HFF-Myc (cell line): ENCODE measurements at regions not wholly inside any gene's neighbourhood (a gene's known extent, or its start where the extent isn't known, plus 50 kb on each side); places are given as distances from the start of the nearest gene placed in this dataset.

Source experiments
- DNase-seq: peaks from one replicate; pipeline ENCODE4 v3.0.0-alpha.2; 2011; ENCODE audit warnings: low read depth; ENCODE audit errors: extremely low read depth
- H3K4me3 ChIP-seq: replicated peaks from 2 replicates; pipeline ENCODE4 v1.5.1; 2011; ENCODE audit warnings: low read depth, mild to moderate bottlenecking, control low read depth, low read length
- TF ChIP-seq, protein P1 (sequence below): IDR thresholded peaks from 2 replicates; pipeline ENCODE4 v1.5.1; 2012; ENCODE audit warnings: mild to moderate bottlenecking, low read depth, low read length, control low read depth; ENCODE audit errors: missing control alignments

DNA sequence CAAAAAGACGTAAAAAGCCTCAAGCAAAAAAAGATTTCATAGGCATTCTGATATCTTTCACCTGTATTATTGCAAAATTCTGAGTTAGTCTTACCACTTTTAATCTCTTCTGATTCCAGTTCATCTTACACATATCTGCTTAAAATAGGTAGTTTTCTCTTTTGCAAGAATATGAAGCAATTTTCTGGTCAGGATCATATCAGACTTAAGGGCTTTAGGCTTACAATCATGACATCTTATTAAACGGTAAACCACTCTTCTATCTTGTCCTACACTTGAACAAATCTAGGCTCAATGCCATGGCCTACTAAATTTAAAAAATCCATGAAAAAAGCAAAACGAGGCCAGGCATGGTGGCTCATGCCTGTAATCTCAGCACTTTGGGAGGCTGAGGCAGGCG, 50.1 kb upstream of the GAREM1 start:
- TF ChIP-seq, protein P1, sequence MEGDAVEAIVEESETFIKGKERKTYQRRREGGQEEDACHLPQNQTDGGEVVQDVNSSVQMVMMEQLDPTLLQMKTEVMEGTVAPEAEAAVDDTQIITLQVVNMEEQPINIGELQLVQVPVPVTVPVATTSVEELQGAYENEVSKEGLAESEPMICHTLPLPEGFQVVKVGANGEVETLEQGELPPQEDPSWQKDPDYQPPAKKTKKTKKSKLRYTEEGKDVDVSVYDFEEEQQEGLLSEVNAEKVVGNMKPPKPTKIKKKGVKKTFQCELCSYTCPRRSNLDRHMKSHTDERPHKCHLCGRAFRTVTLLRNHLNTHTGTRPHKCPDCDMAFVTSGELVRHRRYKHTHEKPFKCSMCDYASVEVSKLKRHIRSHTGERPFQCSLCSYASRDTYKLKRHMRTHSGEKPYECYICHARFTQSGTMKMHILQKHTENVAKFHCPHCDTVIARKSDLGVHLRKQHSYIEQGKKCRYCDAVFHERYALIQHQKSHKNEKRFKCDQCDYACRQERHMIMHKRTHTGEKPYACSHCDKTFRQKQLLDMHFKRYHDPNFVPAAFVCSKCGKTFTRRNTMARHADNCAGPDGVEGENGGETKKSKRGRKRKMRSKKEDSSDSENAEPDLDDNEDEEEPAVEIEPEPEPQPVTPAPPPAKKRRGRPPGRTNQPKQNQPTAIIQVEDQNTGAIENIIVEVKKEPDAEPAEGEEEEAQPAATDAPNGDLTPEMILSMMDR: no peak
- H3K4me3 ChIP-seq: no peak overlapping the region
- DNase-seq: no peak
